H4 (cell line): ENCODE measurements at regions not wholly inside any gene's neighbourhood (a gene's known extent, or its start where the extent isn't known, plus 50 kb on each side); places are given as distances from the start of the nearest gene placed in this dataset.
"Not testable (repeated sequence)": the region's sequence is repeated elsewhere in the genome, so short reads cannot be mapped to it uniquely, and the experiment has no call there.

Source experiments
- DNase-seq: peaks from one replicate; pipeline ENCODE4 v3.0.0-alpha.2; 2015; ENCODE audit warnings: low spot score

DNA sequence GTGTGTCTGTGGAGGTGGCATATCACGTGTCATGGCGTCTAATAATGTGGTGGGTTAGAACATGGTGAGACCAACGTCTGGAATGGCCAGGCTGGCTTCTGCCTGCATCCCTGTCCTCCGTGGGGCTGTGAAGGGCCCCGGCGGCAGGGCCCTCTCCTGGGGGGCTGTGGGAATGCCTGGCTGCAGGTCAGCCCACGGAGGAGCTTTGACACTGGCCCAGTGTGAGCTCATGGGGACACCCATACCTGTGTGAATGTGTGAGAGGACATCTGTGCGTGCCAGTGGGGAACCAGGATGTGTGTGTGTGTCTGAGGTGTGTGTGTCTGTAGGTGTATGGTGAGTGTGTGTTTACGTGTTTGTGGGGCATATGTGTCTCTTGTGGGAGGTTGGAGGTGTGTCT, 300.1 kb downstream of the TEX29 start:
- DNase-seq = no peak

DNA sequence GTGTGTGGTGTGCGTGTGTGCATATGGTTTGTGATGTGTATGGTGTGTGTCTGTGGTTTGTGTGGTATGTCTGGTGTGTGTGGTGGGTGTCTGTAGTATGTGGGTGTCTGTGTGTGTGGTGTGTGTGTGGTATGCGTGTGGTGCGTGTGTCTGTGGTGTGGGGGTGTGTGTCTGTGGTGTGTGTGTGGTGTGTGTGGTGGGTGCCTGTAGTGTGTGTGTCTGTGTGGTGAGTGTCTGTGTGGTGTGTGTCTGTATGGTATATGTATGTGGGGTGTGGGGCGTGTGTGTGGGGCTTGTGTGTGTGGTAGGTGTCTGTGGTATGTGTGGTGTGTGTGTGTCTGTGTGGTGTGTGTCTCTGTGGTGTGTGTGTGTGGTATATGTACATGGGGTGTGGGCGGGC, 300.7 kb downstream of the TEX29 start:
- DNase-seq = no peak

DNA sequence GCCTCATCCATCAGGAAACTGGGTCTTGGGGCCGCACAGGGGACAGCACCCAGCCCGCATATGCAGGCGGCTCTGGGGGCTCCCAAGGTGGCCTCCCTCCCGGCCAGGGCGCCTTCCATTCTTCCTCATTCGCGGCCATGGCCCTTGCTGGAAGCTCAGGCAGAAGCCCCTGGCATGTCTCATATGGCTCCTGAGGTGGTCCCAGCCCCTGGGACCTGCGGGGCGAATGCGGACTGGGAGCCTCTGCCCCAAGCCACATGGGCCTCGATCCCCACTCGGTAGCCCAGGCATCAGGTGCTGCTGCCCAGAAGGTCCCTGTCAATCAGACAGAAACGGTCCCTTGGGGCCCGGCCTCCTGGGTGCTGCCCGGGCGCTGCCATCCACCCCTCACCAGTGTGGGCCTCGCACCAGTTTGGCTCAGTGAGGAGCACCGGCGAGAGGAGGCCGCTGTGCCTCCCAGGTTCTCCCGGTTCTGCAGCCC, 301.6 kb downstream of the TEX29 start:
- DNase-seq = no peak

DNA sequence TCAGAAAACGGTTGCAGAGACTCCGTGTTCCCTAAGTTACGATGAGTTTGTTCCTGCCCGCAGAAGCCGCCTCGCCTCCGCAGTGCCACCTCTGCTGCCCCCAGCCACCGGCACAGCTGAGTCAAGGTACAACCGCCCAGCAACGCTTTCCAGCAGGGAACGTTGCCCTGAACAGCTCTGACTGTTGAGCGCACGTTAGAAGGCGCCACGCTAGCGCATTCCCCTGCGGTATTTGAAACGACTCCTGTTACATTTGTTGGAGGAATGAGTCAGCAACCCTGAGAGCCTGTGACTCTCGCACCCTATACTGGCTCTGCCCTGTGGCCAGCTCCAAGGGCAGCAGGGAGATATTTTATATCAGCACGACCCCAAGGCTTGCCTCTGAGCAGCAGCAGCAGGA, 302.8 kb downstream of the TEX29 start:
- DNase-seq = no peak

DNA sequence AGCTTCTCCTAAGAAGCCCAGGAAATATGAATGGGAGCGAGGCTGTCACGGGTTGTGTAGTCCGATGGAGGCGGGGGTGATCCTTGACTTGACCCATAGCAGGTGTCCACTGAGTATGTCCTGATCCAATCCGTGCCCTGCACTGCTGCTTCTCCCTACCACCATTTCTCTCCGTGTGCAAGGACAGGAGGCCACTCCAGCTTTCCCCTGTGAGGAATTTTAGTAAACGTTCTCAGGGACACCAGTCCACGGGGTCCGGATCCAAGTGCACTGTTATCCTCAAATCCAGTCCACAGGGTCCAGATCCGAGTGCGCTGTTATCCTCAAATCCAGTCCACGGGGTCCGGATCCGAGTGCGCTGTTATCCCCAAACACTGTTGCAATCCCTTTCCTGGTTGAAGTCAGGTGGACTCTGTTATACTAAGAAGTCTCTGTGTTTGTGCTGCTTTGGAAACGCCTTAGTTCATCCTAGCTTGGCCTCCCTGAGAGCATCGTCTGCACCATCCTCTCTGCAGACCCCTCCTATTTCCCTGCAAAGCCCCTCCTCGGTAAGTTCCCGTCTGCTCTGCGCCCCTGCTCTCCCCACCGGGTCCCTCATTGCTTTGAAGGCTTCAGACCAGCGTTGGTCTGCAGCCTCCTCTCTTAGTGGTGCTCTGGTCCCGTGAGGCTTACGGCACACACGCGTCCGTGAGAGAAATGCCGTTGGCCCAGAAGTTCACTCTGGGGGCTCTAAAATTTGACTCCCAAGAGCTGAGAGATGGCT, 303.5 kb downstream of the TEX29 start:
- DNase-seq = no peak

DNA sequence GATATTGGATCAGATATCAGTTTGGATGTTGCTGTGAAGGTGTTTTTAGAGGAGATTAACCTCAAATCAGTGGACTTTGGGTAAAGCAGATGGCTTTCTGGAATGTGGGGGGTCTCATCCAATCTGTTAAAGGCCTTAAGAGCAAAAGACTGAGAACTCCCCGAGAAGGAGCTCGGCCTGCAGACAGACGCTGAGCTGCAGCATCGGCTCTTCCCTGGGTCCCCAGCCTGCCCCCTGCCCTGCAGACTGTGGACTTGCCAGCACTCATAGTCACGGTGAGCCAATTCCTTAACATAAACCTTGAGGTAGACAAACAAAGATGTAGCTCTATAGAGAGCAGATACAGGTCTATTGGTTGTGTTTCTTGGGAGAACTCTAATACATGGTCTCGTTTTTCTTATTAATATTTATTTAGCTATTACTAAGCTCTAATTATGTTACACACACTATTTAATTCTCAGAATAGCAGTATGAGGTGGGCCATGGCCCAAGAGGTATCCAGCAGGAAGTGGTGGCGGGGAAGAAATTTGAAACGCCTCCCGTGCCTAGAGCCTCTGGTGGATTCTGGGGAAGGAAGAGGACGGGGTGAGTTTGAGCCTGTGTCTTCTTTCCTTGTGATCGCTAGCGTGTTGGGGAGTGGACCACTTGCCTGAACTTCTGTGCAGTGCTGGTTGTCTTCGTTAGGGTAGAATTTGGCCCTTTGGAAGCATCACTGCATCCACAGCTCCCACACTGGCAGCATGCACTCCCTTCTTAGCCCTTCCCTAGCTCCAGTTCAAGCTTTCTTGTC, 305.3 kb downstream of the TEX29 start:
- no peak for DNase-seq

DNA sequence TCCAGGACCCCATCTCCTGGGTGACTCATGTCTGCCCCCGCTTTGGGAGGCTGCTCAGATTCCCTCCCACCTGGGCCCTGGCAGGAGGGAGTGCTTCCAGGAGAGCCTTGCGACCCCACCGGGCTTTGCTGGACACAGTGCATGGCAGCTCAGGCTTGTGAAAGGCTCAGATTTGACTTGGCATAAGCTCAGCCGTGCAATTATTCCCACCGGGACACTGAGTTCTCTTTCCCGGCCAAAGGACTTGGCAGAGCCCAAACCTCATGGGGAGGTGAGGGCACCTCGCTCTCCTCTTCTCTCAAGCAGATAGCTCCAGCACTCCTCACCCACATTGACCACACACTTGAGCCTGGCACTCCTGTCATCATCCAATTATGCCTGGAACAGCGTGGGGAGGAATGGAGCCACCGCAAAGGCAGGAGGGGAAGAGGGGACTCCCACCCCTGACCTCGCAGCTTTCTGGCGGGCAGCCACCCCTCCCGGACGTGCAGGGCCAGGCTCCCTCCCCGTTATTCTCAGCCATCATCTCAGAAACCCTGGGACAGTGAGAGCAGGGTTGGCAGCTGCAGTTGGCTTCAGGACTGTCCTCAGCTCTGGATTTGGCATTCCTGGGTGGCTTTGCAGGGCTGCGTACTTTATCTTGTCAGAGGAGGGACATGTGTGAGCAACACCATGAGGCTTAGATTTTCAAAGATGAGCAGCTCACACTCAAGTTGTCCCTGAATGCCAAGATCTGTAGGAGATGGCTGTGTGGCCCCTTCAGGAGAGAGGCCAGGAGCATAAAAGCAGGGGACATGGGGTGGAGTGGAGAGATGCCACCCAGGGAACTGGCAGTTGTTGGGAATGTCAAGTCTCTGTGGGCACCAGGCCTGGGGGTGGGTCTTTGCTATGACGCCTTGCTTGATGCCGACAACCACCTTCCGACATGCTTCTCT, 306.2 kb downstream of the TEX29 start:
- no peak for DNase-seq

DNA sequence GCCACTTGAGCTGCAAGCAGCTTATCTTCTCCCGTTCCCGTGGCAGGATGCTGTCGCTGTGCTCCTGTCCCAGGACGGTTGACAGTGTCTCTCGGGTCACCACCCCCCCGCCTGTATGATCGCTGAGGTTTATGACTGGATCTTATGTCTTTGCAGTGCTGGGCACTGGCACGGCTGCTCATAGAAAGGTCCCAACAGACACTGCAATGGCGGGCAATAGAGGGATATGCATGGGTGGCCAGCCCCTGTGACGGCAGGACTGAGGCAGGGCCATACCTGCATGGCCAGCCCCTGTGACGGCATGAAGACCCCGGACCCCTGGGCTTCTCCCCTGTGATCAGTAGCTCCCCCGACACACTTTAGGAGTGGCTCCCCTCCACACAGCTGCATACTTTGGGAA, 307.2 kb downstream of the TEX29 start:
- no peak for DNase-seq

DNA sequence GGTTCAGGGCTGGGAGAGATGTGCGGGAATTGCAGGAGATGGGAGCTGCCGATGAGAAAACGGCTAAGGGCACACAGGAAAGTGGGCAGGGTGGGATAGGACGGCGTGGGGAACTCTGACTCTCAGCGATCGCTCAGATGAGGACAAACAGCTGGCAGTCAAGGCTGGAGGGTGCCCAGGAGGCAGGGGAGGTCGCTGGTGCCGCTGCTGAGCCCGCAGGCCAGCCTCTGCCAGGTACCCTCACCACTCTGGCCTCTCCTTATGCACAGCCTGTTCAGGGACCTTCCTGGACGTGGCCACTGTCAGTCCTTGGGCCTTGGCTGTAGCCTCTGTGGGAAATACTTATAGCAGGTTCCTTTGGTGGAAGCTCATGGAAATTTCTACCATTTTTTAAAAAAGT, 308.6 kb downstream of the TEX29 start:
- no peak for DNase-seq

DNA sequence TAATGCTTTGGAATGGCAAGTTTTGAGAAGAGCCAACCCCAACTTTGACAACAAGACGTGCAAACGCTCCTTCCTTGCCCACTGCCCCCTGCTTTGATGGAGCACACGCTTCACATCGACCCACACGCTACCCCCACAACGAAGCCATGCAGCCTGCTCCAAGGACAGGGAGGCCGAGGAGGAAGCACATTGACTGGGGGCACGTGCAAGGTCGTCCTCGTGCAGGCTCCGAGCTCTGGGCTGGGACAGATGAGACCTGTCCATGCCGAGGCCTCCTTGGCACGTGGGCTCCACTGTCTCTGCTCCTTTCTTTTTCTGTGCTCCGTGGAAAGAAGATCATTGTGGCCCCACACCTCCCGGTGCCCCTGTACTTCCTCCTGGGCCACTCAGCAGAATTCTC, 309.0 kb downstream of the TEX29 start:
- DNase-seq = no peak

DNA sequence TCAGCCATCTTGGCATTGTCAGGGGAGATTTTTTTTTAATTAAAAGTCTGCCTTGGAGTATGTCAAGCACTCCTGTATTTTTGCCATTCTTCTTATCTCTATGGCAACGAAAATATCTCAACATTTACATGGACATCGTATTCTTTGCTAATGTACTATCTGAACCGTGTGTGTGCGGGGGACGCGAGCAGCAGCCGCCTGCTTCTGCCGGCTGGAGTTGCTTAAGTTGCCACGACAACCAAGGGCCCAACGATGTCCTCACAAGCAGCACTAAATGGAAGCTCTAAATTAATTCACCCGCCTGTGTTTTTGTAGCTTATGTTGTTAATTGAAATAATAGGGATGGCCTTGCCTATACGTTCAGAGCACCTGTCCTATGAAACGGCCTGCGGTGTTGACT, 309.5 kb downstream of the TEX29 start:
- DNase-seq = no peak

DNA sequence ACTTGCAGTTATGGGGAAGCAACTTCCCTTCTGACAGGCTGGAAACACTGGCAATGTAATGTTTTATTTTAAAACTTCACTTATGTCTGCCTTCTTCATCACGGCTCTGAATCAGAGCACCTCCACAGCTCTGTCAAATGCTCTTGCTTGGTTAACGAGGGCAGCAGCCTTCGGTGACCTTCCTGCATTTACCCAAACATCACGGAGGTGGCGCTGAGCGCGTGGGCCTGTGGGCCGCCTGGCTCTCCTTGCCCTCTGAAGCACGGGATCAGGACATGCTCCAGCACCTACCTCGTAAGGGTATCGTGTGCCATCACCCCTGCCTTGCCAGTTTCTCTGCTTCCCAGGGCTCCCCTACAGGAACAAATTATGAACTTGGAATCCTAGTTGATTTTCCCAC, 310.0 kb downstream of the TEX29 start:
- DNase-seq = no peak

DNA sequence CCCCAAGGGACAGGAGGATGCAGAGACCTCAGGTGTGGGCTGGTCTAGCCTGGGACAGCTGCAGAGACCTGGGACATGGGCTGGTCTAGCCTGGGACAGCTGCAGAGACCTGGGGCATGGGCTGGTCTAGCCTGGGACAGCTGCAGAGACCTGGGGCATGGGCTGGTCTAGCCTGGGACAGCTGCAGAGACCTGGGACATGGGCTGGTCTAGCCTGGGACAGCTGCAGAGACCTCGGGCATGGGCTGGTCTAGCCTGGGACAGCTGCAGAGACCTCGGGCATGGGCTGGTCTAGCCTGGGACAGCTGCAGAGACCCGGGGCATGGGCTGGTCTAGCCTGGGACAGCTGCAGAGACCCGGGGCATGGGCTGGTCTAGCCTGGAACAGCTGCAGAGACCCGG, 310.8 kb downstream of the TEX29 start:
- not testable (repeated sequence) for DNase-seq

DNA sequence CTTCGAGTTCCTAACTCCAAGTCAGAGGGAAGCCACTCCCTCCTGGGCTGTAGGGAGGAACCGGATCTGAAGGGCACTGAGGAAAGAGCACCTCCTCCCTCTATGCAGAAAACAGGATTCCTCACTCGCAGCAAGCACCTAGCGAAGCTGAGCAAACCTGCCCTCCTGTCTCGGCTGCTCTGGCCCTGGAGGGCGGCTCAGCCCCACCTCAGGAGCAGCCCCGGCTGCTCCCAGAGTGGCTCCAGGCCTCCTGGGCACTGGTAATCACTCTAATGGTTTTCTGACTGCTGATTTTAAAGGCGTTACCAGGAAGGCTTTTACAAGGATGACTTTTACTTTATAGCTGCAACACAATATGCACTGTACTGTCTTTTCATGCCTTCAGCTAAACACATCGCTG, 312.5 kb downstream of the TEX29 start:
- DNase-seq = no peak

DNA sequence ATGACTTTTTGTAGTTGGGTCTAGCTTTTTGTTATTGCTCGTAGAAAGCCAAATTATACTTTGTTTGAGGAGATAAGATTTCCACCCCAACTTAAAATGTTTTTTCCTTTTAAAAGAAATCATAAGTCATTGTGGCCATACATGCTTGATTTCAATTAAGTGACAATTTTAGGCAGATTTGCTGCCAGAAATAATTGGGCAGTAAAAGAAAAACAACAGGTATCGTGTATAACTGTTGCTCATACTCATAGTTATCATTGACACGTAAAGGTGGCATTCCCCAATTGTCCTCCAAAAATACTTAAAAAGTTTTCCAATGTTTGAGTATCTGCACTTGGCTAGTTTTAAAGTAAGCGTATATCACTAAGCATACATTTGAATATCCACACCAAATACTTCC, 313.0 kb downstream of the TEX29 start:
- no peak for DNase-seq

DNA sequence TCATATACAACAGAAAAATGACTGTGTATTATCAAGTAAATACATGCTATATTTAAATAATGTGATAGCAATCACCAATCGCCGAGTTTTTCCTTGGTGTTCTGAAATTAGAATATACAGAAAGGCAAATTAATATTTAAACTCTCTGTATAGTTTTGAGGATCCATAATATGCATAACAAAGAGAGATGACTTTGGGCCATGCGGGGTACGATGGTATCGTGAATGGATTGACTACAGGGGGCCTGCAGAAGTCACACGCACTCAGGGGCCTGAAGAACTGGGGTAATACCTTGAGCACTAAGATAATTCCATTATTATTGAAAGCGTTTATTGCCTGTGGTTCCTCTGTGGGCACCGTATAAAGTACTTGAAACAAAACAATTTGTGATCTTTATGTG, 314.0 kb downstream of the TEX29 start:
- DNase-seq = no peak

DNA sequence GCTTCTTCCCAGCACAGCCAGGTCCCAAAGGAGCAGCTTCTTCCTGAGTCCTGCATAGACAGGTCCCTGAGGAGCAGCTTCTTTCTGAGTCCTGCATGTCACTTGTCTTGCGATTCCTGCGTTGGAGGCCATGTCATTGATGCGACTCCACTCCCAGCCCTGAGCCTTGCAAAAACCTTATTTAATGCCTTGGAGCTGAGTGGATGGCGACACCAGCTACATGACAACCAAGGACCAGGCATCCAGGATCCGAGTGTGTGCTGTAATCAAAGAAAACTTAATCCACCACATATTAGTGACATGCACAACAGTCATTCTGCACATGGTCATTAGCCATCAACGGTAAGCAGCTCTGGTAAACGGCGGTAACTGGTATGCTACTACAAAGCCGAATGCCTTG, 315.8 kb downstream of the TEX29 start:
- no peak for DNase-seq

DNA sequence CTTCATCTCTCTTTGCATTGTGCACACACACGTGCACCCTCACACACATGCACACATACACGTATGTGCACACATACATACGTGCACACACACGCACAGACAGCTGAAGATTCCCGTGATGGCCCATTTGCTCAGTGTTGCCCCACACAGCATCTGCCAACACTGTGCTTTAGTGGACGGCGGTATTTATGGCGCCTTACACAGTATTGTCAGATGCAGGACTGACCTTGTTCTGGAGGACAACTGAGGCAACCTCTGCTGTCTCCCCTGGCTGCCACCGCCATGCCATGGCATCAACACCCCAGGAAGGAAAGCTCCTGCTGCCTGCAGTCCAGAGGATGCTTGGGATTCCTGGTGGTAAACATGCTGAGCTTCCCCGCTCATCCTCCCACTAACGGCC, 316.4 kb downstream of the TEX29 start:
- DNase-seq = no peak

DNA sequence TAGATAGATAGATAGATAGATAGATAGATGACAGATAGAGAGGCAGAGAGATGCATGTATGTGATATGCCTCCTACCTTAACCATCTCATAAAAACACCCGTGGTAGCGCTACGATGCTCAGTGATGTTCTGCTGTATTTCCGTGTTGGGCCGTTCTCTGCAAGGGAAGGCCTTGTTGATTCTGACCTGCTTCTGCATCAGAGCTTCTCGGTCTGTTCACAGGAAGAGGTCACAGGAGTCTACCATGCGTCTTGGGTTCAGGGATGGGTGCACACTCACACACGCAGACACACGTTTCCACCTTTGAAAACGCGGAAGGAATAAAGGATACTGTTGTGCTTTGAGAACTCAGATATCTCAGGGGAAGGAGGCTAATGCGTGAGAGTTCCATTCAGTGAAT, 316.9 kb downstream of the TEX29 start:
- no peak for DNase-seq

DNA sequence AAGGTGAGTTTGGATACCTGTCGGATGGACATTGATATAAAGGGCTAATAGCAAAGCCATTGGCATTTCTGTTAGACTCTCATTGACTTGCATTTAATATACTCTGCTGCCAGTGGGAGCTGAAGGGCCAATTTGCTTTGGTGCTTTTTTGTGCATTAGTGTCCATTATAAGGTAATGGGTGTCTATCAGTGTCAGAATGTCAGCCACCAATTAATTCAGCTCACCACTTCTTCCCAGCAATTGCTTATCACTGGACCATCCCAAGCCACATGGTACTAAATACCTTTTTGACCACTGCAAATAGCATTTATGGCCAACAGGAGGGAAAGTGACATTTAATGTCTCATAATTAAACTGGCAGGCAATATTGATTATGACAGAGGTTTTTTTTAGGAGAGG, 317.8 kb downstream of the TEX29 start:
- no peak for DNase-seq

DNA sequence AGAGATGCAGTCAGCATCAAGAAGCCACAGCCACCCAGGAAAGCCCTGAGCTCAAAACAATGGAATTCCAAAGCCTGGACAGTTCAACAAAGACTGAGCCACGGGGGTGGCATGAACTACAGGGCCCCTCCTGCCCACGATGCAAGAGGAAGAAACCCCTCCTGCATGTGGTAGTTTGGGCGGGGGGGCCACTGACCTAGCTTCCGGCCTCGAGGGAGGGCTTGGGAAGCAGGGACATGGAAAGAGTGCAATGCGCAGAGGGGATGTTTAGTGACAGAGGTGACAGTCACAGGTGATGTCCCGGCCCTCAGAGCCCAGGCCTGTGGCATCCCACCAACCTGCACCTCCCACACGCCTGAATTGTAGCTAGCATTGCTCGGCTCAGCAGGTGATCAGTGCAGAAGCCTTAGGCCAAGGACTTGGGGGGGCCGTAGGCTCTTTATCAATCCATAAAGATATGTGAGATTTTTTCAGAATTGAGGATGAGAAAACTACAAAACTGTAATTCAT, 318.8 kb downstream of the TEX29 start:
- DNase-seq = no peak

DNA sequence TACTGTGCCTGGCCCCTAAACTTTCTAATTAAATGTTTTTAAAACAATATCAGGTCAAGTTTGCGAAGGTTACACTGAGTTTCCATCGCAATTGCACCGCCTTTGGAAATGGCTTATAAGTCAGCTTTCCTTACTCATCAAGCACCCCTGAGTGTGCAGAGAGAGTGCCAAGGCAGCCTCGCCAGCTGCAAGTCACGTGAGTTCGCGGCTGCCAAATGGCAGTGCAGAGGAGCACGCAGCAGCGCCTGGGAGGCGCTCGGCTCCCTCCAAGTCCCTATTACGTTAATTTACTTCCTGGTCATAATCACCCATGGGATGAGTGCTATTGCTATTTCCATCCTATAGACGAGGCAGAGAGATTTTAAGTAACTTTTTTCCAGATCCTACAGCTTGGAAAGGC, 319.6 kb downstream of the TEX29 start:
- DNase-seq = no peak
